ENCODE measurements at regions not wholly inside any gene's neighbourhood (a gene's known extent, or its start where the extent isn't known, plus 50 kb on each side); places are given as distances from the start of the nearest gene placed in this dataset.
"Not testable (repeated sequence)": the region's sequence is repeated elsewhere in the genome, so short reads cannot be mapped to it uniquely, and the experiment has no call there.

DNA sequence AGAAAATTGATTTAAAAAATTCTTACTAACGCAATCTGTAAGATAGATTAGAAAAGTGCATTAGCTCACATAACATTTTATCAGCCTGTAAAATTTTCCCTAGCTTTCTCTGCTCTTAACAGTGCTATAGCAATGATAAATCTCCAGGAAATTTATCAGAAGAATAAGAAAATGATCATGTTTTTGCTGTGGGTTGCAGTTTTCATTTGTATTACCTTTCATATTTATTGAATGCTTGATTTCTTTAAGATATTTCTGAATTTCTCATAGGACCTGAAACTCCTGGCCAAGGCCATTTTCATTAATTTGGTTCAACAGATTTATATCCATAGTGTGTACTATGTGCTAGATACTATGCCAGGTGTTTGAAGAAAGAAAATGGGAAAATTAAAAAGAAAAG is 130.3 kb upstream of the STARD13 start:
- DNase-seq: no peak

DNA sequence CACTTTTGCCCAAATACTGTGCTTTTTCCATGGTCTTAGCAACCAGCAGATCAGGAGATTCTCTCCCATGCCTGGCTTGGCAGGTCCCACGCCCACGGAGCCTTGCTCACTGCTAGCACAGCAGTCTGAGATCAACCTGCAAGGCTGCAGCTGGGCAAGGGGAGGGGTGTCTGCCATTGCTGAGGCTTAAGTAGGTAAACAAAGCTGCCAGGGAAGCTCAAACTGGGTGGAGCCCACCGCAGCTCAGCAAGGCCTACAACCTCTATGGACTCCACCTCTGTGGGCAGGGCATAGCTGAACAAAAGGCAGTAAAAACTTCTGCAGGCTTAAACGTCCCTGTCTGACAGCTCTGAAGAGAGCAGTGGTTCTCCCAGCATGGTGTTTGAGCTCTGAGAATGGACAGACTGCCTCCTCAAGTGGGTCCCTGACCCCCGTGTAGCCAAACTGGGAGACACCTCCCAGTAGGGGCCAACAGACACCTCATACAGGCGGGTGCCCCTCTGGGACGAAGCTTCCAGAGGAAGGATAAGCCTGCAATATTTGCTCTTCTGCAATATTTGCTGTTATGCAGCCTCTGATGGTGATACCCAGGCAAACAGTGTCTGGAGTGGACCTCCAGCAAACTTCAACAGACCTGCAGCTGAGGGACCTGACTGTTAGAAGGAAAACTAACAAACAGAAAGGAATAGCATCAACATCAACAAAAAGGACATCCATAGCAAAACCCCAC is 132.8 kb upstream of the STARD13 start:
- DNase-seq: not testable (repeated sequence)

DNA sequence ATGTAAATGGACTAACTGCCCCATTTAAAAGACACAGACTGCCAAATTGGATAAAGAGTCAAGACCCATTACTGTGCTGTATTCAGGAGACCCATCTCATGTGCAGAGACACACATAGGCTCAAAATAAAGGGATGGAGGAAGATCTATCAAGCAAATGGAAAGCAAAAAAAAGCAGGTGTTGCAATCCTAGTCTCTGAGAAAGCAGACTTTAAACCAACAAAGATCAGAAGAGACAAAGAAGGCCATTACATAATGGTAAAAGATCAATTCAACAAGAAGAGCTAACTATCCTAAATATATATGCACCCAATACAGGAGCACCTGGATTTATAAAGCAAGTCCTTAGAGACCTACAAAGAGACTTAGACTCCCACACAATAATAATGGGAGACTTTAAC is 134.6 kb upstream of the STARD13 start:
- not testable (repeated sequence) for DNase-seq

DNA sequence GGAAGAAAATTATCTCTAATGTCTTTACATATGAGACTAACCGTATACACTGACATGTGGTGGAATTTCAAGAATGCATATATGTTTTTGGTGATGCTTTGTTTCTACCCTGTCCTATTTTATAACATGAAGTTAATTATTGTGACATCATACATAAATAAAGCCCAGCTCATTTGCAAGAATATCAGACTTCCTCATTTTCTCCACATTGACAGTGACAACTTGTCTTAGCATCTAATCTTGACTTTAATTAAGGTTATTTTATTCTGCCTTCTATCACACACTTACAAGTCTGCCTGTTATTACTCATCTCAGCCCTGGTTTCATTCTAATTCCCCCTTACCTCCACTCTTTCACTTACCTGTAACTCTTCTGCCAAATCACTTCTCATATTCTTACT is 140.6 kb upstream of the STARD13 start:
- DNase-seq: no peak

DNA sequence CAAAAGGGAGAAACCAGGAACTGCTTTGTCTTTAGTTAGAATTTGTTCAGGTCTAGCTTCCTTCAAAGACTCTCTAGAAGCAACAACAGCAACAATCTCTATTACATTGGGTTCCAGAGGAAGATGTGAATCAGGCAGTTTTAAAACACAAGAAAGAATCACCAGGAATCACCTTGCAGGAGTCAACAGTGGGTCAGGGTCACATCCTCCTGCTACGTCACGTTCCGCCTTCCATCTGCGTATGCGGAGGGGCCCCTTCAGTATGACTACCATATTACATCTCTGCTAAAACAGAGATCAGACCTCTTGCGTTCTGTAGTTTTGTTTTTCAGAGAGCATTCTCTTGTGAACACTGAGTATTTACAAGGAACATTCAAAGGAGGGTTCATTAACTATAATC is 147.8 kb upstream of the STARD13 start:
- no peak for DNase-seq

DNA sequence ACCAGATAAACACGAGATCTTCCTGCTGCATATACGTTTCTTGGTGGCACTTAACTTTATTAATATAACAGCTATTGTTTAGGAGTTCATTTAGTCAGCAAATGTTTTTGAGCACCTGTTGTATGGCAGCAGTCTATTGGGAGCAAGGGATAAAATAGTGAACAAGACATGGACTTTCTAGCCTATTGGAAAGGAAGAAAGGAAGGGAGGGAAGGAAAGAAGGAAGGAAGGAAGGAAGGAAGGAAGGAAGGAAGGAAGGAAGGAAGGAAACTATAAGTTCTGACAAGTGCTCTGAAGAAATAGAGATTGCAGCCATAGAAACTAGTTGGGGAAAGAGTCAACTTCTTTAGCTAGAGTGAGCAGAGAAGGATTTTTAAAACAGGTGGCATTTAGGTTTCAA is 149.1 kb upstream of the STARD13 start:
- DNase-seq: no peak

DNA sequence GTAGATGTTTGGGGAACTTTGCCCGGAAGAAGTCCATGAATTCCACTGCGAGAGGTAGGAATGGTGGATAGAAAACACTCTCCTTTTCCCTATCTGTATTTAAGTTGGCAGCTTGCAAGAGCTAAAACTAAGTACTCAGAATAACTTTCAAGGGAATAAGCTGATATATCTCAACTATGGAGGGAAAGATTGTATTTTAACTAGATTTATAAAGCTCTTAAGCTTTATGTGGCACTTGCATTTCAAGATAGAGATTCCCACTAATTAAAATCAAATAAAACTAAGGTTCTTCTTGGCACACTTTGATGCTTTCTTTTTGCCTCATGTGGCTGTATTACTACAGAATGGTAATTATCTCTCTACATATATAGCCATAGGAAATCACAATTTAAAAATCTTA is 149.7 kb upstream of the STARD13 start:
- DNase-seq: no peak

DNA sequence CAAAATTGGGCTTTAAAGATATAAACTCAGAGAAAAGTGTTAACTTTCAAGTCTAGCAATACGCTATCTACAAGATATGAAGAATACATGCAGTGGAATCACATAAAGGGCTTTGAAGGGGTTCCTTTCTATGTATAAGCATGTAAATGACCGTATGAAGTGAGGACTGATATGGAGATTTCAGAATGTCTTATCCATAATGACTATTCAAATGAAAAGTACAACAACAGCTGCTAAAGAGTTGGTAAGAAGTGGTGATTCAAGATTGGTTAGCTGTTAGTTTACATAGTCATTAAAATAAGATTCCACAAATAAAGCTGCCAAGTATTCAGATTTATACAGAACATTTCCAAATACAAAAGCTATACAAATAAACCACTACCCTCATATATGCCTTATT is 153.4 kb upstream of the STARD13 start:
- DNase-seq: no peak

DNA sequence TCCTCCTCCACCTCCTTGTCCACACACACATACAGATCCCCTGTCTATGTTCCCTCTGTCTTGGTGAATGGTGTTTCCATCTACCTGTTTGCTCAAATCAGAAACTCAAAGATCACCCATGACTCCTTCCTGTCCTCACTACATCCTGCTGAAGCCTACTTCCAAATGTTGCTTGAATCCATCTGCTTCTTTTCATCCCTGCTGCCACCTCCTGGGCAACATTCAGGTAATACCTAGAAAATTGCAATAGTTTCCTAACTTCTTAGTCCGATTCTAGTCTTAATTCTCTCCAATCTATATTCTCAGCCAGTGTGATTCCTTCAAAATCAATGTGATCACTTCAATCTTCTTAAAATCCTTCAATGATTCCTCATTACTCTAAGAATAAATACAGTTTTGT is 155.5 kb upstream of the STARD13 start:
- DNase-seq: peak; percentile 16

DNA sequence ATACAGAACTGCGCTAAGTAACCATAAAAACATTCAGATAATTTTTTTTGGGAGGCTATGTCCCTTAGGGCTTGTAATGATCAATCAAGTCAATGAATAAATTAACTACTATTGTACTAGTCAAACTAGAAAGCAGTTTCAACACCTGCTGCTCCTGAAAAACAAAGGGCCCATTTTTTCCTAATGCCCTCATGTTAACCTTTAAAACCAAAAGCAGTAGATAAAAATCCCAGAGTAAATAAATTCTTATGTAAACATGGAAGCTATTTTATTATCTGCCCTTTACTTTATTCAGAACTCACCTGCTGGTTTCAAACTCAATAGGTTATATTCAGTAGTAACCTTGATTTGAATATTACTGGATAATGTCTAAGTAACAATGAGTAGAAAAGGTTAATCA is 159.5 kb upstream of the STARD13 start:
- DNase-seq: no peak

DNA sequence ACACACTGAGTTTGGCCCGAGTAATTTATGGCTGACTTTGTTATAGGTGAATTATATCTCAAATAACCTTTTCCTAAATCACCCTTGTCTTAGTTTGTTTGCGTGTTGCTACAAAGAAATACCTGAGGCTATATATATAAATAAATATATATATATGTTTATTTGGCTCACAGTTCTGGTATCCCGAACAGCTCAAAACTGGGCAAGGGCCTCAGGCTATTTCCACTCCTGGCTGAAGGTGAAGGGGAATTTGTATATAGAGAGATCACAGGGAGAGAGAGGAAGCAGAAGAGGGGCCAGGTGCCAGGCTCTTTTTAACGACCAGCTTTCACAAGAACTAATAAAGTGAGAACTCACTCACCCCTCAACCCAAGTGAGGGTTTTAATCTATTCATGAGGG is 159.9 kb upstream of the STARD13 start:
- no peak for DNase-seq

DNA sequence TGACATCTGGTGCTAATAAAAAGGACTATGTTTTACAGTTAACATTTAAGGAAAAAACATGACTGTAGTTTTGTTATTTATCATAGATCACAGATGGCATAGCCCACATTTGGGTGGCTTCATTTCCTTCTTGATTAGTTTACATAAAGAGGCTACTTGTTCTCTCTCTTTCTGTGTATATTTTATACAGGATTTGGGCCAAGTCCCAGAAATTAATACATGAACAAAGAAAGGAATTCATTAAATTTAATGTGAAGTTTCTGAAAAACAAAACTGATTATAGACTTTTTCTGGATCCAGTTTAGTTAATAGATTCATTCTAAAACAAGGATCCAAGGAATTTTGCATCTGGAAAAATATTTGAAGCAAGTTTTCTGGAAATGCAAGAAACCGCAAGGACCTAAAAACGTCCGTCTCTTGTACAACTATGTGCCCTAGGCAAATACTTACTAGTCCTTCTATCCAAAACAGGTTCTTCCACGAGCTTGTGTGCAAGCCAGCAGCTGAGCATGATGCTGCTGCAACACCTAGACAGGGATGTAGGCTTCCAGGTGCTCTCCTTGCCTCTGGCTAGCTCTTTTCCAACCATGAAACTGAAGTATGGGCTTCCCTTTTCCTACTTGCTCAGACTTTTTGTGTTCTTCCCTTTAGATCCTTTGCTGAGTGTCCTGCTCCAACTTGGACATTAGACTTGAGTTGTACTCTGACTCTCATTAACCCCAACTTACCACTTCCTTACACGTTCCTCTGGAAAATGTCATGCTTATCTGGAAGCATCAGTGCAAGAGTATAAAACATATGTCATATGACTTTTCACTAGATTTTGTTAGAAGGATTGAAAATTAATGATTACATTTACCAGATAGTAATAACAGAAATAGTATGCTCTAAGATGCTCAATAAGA is 161.5 kb upstream of the STARD13 start:
- no peak for DNase-seq

DNA sequence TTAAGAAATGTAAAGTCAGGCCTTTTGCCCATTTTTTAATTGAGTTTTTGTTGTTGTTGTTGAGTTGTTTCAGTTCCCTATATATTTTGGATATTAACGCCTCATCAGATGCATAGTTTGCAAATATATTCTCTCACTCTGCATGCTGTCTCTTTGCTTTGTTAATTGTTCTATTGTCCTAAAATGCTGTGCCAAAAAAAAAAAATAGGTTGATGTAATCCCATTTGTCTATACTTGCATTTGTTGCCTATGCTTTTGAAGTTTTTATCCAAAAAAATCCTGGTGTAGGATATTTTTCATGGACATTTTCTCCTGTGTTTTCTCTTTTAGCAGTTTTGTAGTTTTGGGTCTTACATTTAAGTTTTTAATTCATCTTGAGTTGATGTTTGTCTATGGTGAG is 163.3 kb upstream of the STARD13 start:
- DNase-seq: no peak

DNA sequence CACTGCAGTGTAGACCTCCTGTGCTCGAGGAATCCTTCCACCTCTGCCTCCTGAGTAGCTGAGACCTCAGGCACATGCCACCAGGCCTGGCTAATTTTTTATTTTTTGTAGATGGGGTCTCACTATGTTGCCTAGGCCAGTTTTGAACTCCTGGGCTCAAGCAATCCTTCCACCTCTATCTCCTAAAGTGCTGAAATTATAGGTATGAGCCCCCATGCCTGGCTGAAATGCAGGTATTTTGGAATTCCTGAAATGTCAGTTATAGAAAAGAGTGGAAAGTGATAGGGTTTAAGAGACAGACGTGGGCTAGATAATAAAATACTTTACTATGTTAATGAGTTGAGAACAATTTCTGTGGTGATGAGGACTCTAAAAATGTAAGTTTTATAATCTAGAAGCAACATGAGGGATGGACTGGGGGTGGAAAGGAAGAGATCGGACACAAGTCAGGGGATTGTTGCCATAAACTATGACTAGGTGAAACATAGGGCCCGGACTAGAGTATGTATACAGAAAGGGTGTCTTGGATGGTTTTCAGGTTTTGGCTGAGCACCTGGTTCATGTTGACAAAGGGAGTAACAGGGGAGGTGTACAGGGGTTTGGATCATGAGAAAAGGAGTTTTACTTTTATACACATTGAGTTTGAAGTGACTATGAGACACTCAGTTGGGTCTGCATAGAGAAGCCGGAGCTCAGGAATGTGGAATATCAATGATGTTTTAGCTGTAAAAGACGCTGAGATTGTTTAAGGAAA is 165.6 kb upstream of the STARD13 start:
- DNase-seq: no peak

DNA sequence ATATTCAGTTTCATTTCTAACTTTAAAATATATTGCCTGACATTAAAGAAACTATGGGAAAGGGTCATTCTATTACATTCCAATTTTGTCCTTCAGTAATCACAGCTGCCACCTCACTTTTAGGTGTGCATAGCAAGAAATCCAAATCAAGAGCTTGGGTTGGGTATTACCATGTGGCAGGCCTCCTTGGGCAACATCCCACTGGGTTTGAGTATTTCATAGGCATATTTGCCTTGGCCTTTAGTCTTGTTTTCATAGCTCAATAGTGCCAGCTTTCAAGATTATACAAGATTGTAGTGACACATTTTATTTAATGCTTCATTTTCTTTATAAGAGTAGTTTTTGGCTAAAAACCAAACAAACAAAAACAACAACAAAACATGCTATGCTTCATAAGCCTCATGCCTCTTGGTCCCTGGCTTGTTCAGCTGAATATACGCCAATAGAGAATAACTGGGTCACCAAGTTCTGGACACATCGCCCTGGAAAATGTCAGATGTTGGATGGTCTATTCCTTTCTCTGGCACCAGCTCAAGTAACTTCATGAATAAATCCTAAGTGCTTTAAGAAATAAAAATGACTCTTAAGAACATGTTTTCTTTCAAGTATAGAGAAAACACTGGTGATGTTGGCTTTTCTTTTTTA is 167.4 kb upstream of the STARD13 start:
- no peak for DNase-seq

DNA sequence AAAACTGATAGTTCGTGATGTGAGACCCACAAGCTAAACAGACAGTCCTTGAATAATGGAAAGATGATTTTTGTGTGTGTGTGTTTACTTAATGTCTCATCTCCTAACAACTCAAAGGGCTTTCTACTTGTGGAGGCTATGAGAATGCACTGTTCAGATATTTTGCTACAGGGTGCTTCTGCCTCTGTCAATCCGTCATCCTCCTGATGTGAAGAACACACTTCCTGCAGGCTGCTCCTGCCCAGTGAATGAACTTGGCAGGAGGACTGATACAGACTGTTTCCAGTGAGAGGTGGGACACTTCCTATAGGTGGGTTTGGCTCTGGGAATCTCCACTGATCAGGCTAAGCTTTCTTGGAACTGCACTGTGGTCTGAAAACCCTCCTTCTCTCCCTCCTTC is 168.4 kb upstream of the STARD13 start:
- peak; percentile 79 for DNase-seq

DNA sequence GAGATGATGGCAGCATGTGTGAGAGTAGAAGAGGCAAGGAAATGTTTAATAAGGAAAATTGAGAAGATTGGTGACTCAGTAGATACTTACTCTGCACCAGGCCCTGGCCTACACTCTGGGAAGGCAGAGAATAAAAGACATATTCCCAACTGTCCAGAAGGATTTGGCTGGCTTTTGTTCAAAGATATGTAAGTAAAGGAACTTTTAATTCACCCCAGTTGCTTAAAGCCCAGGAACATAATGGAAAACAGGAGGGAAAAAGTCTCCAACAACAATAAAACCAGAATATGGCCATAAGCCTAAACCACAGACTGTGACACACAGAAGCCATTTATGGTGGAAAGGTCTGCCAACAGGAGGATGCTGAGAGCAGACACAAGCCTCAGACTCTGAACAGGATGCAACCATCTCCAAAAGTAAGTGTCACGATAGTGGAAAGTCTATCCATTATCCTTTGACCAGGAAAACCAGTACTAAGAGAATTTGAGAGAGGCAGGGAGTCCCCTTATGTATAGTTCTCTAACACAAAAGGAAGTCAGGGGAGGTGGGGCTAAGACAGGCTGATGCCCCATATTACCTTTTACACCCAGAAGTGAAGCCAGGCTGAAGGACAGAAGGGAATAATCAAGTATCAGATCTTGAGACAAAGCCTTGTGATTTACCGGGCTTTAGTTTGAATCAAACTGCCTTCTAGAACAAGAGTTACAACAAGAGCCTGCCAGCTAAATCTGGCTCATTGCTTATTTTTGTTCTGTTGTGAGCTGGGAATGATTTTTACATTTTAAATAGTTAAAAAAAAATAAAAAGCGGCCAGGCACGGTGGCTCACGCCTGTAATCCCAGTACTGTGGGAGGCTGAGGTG is 169.5 kb upstream of the STARD13 start:
- peak; percentile 81 for DNase-seq

DNA sequence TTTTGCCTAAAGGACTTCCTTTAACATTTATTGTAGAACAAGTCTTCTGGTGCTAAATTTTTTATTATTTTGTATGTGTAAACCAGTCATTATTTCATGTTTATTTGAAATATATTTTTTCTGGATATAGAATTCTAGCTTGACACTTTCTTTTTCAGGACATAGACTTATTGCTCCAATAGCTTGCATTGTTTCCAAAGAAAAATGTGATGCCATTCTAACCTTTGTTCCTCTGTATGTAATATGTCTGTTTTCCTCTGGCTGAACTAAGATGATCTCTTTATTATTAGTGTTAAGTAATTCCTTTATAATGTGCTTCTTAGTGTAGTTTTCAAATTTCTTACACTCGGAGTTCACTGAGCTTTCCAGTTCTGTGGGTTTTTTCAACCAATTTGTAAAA is 174.1 kb upstream of the STARD13 start:
- no peak for DNase-seq

DNA sequence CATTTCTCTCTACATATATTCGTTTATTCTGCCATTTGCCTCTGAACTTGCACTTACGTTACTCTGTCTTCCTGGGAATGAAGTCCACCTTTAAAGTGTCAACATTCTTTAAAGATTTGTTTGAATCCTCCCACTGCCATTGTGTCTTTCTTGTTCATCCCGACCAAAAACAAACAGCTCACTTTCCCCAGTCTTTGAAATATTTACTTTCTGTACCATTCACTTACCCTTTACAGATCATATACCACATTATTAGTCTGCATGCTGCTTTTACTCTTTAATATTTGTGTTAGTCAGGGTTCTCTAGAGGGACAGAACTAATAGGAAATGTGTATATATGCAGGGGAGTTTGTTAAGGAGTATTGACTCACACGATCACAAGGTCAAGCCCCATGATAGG is 176.6 kb upstream of the STARD13 start:
- DNase-seq: no peak

DNA sequence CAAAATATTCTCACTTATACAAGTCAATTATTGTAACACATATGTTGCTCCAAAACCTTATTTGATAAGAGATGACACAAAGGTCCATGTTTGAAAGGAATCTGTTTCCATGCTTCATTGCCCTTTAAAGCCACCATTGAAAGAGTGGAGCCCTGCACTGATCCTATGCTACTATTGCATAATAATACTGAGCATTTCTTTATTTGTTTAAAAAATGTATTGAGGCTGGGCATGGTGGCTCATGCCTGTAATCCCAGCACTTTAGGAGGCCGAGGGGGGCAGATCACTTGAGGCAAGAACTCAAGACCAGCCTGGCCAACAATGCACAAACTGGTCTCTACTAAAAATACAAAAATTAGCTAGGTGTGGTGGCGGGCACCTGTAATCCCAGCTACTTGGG is 178.8 kb upstream of the STARD13 start:
- DNase-seq: no peak

DNA sequence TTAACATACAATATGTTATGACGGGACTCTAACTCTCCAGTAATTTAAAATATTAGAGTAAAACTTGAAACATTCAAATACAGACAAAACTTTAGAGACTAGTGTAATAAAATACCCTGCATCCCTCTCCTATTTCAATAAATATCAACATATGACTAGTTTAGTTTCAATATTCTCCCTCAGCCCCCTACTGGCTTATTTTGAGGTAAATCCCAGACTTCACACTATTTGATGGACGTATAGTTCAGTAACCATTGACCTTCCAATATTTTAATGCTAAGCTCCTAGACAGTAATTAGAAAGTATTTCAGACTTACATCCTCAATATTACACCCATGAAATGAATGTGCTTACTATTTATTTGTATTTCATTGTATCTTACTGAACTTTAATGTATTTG is 180.7 kb upstream of the STARD13 start:
- DNase-seq: no peak

DNA sequence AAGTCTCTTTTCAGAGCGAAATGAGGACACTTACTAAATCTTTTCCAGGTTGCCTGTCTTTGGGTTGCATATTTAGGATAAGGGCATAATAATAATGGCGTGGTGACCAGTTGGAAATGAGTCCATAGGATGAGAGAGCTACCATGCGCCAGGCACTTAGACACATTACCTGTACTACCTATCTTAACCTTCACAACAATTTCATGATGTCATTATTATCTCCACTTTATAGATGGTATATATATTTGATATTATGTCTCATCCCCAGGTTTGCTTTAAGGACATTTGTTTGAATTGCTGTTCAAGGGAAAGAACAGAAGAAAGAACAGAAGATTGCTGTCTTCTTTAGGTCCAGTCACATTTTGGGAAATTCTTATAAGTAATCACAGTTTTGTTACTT is 182.0 kb upstream of the STARD13 start:
- no peak for DNase-seq

All from fibroblast of skin of back (primary cell).